ENCODE measurements at regions not wholly inside any gene's neighbourhood (a gene's known extent, or its start where the extent isn't known, plus 50 kb on each side); places are given as distances from the start of the nearest gene placed in this dataset.

GRCh38 chr17:74098136-74099024, 105.1 kb upstream of the RPL38 start:
- DNase-seq (ENCODE audit: low spot score) = no peak
- ATAC-seq (ENCODE audit: low FRiP score) = no peak
- no peak for TF ChIP-seq CTCF (IDR thresholded peaks at IDR 0.05)

DNA sequence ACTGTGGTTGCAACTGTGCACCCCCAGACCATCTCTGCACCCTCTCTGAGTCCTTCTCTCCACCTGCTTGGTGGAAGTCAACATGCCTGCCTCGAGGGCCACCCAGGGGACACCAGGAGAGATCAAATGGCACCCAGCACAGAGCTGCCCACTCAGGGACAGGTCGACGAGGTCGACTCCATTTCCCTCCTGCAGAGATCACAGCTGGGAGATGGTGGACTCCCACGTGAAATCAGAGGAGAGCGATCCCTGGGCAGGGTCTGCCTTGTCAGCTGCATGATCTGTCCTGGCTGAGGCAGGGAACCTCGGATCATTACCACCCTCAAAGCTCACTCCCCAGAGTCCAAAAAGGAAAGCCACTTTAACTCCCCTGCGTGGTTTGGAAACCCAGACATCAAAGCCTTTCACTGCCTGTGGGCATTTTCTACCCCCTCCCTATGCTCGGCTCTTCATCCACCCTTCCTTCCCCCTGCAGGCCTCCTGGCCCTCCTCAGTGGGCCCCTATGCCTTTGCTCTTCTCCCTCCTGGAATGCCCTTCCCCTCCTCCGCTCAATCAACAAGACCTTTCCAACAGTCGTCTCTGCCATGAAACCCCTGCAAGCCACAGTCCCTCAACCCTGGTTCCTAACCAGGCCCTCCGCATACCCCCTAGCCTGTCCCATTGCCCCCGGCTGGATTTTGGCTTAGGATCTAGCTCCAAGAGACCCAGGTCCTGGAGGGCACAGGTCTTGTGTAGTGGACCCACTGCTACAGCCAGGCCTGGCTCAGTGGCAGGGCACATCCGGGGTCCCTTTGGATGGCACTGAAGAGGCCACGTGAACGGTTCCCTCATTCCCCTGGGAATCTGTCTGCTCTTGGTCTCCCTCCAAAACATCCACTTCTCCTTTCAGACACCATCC, 103.8 kb upstream of the RPL38 start:
- ATAC-seq (ENCODE audit: low FRiP score) = no peak
- no peak for DNase-seq (ENCODE audit: low spot score)
- no peak for TF ChIP-seq CTCF (IDR thresholded peaks at IDR 0.05)

DNA sequence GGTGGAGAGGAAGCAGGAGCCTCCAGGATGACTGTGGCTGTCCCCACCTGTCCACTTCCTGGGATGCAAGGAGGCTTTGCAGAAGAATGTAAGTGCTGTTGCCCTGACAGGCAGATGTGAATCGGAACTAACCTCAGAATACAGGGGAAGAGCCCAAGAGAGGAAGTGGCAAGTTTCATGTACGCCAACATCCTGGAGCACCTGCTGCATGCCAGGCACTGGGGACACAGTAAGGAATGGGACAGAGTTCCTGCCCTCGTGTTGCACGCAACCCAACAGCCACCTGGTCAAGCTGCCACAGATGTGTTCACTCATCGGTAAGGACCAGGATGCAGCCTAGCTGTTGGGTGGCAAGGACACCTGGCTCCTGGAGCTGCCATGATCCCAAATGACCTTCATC, 98.6 kb upstream of the RPL38 start:
- no peak for DNase-seq (ENCODE audit: low spot score)
- no peak for TF ChIP-seq CTCF (IDR thresholded peaks at IDR 0.05)
- ATAC-seq (ENCODE audit: low FRiP score) = no peak

DNA sequence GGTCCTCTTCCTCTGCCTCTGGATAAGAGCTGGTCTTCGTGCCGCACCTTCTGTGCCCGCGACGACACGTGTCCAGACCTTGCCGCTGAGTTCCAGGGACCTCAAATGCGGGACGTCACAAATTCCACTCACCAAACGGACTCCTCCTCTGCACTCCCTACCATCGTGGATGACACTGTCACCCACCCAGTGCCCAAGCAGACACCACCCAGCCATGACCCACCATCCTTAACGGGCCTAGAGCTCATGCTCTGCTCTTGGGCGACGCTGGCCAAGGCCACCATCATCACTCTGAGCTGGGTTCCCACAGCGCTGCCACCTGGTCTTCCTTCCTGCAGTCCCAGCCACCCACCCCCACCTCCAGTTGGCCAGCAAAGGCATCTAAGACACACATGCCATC, 96.4 kb upstream of the RPL38 start:
- no peak for DNase-seq (ENCODE audit: low spot score)
- ATAC-seq (ENCODE audit: low FRiP score) = no peak
- no peak for TF ChIP-seq CTCF (IDR thresholded peaks at IDR 0.05)

DNA sequence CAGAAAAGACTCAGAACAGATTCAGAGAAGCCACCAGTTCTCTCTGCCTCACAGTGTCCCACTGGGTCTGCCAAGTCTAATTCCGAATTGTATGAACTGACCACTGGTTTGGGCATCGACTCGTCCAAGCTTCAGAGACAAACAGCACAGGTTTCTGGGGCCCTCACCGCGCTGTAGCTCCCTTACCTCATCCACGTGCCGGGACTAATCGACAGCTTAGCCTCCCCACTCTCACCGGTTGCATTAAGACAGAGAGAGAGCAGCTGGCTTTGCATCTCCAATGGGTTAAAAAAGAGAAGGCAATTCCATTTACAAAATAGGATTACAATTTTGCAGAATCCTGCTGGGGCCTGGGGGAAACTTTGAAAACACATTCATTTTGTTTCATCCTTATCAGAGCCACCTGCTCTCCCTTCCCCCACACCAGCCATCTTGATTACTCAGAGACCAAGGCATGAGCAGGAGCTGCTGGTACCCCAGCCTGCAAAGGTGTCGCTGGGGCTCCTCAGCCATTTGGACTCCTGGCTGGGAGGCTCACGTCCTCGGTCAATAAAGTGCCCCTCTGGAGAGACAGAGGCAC, 95.3 kb upstream of the RPL38 start:
- no peak for ATAC-seq (ENCODE audit: low FRiP score)
- DNase-seq (ENCODE audit: low spot score) = no peak
- no peak for TF ChIP-seq CTCF (IDR thresholded peaks at IDR 0.05)

GRCh38 chr17:74110467-74110866, 93.0 kb upstream of the RPL38 start:
- no peak for TF ChIP-seq CTCF (IDR thresholded peaks at IDR 0.05)
- no peak for DNase-seq (ENCODE audit: low spot score)
- no peak for ATAC-seq (ENCODE audit: low FRiP score)

Data from omental fat pad (tissue), 3 donors.